ENCODE measurements at regions not wholly inside any gene's neighbourhood (a gene's known extent, or its start where the extent isn't known, plus 50 kb on each side); places are given as distances from the start of the nearest gene placed in this dataset.
"Not testable (repeated sequence)": the region's sequence is repeated elsewhere in the genome, so short reads cannot be mapped to it uniquely, and the experiment has no call there.

DNA sequence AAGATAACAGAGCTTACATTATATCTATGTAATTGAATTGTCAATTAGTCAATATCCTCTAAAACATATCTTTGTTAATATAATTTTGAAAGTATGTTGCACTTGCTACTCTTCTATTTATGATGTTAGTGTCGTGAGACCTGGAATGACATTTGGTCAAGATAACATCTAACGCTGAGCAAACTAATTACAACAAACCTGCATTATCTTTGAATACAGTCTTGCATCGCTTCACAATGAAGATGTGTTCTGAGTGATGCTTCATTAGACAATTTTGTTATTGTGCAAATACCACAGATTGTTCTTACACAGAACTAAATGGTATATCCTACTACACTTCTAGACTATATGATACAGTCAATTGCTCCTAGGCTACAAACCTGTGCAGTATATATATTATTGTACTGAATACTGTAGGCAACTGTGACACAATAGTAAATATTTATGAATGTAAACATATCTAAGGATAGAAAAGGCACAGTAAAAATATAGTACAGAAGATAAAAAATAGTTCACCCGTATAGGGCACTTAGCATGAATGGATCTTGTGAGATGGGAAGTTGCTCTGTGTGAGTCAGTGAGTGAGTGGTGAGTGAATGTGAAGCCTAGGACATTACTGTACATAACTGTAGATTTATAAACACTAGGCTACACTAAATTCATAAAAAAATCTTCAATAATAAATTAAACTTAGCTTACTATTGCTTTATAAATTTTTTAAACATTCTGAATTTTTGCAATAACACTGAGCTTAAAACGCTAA is 1773.8 kb downstream of the PCDH9 start:
- in situ Hi-C loops (cut with HindIII; ENCODE audit: low sequenced_read_pairs), result no loop called here

DNA sequence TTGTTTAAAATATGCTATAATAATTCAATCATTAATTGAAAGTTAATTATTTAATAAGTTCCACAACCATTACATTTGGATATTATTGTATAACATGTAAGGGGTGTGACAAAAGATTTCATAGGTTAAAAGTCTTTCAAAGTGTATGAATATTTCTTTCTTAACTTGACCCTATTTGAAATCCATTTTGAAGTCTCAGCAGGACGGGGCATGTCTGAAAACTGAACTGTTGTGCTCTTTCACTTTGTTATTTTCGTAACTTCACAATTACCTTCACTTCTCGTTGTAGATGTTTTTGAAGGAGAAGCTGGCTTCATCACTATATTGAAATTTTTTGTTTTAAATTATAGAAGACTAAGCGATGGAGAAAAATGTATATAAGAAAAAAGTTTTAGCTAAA is 1775.7 kb downstream of the PCDH9 start:
- in situ Hi-C loops (cut with HindIII; ENCODE audit: low sequenced_read_pairs), result no loop called here

DNA sequence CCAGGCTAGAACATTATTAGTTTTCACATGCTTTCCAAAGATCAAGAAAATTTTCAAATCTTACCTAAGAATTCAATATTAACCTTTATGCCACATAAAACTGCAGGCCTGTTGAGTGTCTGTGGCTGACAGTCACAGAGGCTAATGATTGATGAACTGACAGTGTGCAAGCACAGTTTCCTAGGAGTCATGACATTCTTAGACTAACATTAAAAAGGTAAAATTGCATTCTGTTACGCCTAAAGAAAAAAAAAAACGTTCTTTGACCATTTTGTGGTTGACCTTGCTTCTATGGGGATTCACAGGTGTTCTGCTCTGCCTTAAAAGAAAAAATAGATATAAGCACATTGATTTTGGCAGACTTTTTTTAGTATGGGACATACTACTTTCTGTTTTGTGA is 1776.2 kb downstream of the PCDH9 start:
- in situ Hi-C loops (cut with HindIII; ENCODE audit: low sequenced_read_pairs), result no loop called here

DNA sequence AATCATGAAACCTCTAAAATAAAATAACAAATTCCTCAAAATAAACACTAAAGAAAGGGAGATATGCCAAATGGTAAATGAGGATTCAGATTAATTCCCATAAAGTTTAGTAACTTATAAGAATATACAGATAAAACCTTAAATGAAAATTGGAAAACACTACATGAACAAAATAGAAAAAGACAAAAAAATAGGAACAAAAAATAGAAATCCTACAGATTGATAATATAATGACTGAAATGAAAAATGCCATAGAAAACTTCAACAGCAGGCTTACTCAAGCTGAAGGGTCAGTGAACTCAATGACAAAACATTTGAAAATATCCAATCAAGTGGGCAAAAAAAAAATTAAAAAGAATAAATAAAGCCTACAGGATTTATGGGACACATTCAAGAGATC is 1784.8 kb downstream of the PCDH9 start:
- in situ Hi-C loops (cut with HindIII; ENCODE audit: low sequenced_read_pairs), result no loop called here

DNA sequence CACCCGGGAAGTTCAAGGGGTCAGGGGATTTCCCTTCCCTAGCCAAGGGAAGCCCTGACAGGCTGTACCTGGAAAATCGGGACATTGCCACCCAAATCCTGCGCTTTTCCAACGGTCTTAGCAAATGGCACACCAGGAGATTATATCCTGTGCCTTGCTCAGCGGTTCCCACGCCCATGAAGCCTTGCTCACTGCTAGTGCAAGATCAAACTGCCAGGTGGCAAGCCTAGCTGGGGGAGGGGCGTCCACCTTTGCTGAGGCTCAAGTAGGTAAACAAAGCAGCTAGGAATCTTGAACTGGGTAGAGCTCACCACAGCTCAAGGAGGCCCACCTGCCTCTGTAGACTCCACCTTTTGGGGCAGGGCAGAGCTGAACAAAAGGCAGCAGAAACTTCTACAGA is 1794.5 kb downstream of the PCDH9 start:
- in situ Hi-C loops (cut with HindIII; ENCODE audit: low sequenced_read_pairs), result no loop called here

DNA sequence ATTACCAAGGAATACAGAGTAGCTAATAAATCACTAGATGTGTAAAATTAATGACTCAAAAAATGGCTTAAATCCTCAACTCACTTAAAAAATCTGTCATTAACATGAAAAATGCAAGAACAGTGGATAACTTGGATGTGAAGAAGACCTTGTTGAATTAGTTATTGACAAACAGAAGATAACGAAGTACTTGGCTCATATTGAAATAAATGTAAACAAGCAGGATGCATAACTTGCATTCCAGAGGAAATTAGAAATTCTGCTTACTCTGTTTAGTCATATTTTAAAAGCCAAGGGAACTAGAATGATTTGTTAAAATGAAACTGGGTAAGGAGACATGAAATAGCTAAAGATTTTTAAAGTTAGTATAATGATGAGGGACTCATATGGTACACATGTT is 1812.2 kb downstream of the PCDH9 start:
- in situ Hi-C loops (cut with HindIII; ENCODE audit: low sequenced_read_pairs), result no loop called here

DNA sequence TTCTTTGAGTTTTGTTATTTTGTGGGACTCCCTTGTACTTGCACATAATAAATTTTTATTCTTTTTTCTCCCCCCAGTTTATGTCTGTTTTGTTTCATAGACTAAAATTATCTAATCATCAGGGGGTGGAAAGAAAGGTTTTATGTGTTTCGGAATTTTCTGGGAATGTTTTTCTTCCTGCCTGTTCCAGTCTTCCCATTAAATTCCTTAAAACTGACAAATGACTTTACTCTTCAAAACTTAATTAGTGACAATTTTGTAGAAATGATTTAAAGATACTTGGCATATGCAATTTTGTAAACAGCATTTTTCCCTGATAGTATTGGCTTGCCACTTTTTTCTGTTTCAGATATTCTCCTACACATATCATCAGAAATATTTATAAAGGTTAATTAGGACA is 1813.4 kb downstream of the PCDH9 start:
- in situ Hi-C loops (cut with HindIII; ENCODE audit: low sequenced_read_pairs), result no loop called here

DNA sequence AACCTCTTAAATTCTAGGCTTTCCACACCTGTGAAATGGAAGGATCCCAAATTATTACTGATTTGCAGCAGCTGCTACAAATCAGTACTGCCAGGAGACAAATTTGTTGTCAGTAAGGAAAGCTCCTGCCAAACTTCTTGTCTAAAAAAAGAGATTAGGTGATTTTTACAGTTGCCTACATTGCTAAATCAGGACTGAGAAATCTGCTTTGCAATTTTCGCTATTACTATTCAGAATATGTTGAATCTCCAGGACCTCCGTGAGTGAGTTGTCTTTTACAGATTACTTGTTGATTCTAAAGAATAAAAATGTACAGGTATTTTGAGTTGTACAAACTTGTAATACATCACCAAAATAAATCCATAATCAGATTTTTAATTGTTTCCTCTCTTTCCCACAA is 1815.9 kb downstream of the PCDH9 start:
- in situ Hi-C loops (cut with HindIII; ENCODE audit: low sequenced_read_pairs), result no loop called here

DNA sequence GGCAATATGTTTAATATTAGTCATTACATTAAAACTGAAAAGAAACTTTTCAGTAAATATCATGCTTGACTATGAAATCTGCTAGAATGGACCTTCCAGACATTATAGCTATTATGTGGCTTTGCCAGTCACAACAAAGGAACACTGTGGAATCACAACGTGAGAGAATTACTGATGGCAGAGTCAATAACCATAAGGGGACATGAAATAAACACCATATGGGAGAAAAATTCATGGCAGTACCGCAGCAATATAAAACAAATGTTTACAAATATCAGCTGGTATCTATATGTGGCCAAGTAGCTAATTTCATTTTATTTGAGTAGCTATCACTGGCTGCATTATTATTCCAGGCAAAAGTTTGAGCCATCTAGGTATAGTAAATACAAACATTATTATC is 1818.6 kb downstream of the PCDH9 start:
- in situ Hi-C loops (cut with HindIII; ENCODE audit: low sequenced_read_pairs), result no loop called here

DNA sequence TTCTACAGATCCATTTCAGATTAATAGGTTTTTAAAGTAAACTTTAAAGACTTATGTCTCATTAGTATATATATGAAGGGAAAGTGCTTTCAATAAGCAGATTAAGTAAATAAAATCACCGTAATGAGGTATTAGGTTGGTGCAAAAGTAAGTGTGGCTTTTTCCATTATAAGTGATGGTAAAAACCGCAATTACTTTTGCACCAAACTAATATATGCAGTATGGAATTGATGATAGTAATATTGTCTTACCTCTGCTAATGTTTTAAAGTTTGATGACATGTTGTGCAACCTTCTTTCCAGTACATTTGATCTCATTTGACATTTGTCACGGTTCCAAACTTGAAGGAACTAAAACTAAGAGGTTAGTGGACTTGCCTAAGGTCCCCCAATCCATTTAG is 1819.3 kb downstream of the PCDH9 start:
- in situ Hi-C loops (cut with HindIII; ENCODE audit: low sequenced_read_pairs), result no loop called here

DNA sequence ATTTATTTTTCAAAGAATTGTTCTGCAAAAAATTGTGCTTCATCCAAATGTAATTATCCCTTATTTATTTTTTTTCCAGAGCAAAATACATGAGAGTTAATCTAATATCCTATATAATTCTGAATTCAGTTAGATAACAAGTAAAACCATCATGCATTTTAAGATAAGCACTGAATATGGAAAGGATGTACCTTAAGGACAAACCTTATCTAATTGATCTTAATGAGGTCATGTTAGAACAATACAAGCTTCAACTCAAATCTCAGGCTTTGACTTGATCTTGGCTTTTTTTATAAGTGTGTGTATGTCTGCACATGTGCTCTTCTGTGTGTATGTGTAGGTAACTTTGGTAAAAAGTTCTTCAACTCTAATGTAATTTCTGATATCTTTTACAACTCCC is 1828.8 kb downstream of the PCDH9 start:
- in situ Hi-C loops (cut with HindIII; ENCODE audit: low sequenced_read_pairs), result no loop called here

DNA sequence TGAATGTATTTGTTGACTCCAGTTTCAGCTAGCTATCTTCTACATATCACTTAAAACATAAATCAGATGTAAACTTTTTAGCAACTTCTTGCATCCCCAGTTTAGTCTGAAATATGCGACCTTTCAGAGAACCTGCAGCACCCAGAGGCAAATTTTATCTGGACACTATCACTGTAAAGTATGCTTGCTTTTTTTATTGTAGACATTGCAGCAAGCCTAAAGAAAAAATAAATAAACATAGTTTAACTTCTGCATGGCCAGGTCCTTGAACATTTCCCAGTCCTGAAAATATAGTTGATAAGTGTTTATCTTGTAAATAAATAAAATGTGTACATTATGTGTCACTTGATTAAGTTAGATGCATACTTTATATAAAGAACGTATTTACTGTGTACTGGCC is 1829.4 kb downstream of the PCDH9 start:
- in situ Hi-C loops (cut with HindIII; ENCODE audit: low sequenced_read_pairs), result no loop called here

DNA sequence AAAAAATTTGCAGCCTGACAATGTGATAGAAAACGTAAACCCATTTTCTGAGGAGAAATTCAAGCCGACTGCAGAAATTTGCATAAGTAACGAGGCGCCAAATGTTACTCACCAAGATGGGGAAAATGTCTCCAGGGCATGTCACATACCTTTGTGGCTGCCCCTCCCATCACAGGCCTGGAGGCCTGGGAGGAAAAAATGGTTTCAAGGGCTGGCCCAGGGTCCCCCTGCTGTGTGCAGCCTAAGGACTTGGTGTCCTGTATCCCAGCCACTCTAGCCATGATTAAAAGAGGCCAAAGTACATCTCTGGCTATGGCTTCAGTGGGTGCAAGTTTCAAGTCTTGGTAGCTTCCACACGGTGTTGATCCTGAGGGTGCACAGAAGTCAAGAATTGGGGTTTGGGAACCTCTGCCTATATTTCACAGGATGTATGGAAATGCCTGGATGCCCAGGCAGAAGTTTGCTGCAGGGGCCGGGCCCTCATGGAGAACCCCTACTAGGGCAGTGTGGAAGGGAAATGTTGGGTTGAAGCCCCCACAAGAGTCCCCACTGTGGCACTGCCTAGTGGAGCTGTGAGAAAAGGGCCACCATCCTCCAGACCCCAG is 1842.3 kb downstream of the PCDH9 start:
- in situ Hi-C loops (cut with HindIII; ENCODE audit: low sequenced_read_pairs), result no loop called here

DNA sequence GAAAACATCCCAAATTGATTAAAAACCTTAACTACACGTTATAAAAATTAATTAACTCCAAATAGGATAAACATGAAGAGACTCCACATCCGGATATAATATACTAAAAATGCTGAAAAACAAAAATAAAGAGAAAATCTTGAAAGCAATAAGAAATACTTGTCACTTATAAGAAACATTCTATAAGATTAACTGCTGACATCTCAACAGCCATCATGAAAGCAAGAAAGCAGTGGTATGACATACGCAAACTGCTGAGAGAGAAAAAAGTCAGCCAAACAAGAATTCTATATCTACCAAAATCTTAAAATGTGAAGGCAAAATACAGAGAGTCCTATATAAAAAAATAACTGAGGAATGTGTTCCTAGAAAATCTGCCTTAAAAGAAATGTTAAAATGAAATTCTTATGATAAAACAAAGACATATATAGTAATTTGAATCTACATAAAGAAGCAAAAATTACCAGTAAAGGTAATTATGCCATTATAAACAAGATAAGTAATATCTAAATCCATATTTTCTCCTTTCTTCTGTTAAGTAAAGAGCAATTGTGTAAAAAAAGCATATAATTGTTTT is 1851.1 kb downstream of the PCDH9 start:
- in situ Hi-C loops (cut with HindIII; ENCODE audit: low sequenced_read_pairs), result no loop called here

DNA sequence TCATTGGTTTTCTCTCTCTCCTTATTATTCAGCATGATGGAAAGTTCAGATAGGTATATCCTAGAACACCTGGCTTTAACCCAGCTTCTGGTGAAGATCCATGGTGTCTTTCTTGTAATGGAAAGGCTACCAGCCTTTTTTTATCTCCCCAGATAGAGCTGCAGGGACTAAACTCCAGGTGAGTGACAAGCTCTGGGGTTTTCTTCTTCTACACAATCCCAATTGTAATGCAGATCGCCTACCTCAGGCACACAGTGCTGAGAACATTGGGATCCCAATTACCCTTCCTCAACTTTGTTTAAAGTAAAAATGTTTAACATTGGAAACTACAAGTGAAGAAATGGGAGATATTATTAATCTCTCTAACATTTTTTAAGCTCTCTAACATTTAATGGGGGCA is 1851.7 kb downstream of the PCDH9 start:
- in situ Hi-C loops (cut with HindIII; ENCODE audit: low sequenced_read_pairs), result no loop called here

DNA sequence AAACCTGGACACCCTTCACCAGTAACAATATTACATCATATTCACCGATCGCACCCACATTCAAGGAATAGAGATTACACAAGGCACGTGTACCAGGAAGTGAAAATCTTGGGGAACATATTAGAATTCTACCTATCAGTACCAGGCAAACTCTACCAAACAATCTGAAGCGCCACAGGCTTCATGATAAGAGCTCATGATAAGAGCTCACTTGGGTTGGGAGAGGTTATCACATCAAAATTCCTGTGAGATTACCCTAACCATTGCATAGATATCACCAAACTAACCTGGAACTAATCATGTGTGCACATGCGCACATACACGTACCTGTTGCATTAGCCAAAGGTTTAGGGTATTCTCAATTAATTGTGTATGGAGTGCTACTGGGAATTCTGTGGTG is 1861.3 kb downstream of the PCDH9 start:
- in situ Hi-C loops (cut with HindIII; ENCODE audit: low sequenced_read_pairs), result no loop called here

DNA sequence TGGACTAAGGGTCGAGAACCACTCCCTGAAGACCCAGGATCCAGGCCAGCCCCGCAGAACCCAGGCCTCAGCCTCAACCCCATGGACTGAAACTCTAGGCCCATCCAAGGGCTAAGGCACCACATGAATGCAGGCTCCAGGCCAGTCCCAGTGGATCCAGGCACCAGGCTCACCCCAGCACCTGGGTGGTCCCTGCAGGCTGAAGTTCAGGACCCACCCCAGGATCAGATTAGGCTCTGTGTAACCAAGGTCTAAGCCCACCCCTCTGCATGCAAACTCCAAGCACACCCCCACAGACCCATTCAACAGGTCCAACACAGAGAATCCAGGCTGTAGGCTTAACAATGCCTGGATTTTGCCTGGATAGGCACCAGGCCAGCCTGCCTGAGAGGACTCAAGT is 1876.2 kb downstream of the PCDH9 start:
- in situ Hi-C loops (cut with HindIII; ENCODE audit: low sequenced_read_pairs), result no loop called here

DNA sequence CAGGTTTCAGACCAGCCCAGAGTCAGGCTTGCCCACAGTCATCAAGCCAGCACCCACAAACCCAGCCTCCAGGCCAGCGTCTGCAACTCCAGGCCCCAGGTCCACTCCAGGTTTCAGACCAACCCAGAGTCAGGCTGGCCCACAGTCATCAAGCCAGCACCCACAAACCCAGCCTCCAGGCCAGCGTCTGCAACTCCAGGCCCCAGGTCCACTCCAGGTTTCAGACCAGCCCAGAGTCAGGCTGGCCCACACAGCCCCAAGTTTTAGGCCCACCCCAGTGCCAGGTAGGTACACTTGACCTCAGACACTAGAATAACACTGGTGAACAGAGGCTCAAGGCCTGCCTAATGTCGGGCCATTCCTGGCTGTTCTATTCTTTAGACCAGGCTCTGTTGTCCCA is 1877.0 kb downstream of the PCDH9 start:
- in situ Hi-C loops (cut with HindIII; ENCODE audit: low sequenced_read_pairs), result not testable (repeated sequence)

DNA sequence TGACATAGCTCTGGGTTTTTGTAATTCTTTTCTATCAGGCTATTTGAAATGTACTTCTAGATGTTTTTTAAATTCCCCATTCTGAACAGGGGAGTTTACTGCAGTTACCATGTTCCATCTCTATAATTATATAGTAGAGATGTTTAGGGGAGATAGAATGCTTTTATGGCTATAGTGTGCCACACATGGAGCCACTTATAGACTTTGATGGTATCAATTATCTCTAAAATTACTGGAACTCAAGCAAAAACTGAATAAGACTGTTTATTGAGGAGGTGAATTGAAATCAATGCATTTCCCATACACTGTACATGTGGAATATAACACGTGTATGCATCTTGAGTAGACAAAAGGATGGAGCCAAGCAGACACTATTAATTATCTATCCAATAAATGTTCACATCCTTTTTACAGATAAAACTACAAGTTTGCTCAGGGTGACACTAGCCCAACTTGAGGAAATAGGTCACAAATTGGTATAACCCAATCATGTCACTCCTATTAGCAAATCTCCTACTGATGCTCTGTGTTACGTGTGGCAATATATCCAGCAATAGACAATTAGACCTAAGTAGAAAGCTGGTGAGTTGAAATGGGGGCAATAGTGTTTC is 1882.6 kb downstream of the PCDH9 start:
- in situ Hi-C loops (cut with HindIII; ENCODE audit: low sequenced_read_pairs), result no loop called here

DNA sequence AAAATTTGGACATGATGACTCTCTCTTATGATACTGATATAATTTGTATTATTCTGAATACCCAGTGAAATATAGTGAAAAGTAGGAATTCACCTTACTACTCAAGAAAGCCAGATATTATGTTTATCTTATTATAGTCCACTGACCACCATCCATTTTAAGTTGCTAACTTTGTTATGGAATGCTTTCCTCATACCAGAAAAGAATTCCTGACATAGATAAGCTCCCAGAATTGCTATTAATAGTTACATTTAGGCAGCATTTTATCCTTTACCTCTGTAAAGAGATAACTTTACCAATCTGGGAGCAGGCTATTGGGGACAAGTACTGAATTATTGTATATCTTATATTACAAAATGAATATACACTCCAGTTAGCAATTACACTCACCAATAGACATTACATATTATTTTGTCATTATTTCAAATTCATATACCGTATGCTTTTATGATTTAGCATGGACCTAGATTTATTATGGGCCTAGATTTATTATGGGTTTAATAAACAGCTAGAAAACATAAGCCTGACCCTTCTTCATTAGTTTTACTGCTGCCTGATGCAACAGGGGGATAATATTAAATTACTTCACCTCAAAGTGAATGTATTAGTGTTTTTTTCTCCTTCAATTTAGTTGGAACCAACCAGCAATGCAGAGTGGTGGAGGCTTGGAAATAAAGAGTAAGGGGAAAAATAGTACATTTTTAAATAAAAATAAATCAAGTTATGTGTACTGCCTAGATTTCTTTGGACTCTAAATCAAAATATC is 1886.1 kb downstream of the PCDH9 start:
- in situ Hi-C loops (cut with HindIII; ENCODE audit: low sequenced_read_pairs), result no loop called here

DNA sequence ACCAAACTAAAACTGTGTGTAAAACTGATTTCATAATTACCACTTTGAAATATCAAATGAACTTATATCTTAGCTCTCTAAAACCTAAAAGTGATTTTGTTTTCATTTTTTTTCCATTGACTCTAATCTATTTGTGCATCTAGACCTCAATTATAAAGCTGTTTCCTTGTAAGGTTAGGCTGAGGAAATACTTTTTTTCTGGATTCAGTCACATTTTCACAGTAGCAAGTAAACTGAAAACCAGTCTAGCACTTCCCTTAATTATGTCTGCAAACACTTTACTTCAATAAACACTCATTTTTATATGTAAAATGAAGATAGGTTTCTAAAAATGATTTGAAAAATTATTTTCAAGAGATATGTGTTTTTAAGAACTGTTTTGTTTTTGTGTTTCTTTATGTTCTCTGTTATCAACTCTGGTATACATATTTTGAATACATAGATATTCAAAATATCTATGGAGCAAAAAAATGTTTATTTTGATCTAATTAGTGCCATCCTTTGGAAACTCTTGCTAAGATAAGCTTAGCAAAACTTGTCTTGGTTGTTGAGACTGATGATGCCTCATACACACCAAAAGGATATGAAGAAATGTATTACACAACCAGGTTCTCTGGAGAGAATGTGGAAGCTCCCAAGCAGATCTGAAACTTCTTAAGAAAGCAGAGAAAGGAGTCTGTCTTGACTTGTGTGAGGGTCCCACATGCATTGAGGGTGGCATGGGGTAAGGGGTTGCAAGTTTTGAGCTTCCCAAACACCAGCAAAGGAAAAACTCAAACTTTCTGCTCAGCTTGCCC is 1887.4 kb downstream of the PCDH9 start:
- in situ Hi-C loops (cut with HindIII; ENCODE audit: low sequenced_read_pairs), result no loop called here

Measured in endothelial cell of hepatic sinusoid (primary cell).